AG04450 (cell line): ENCODE measurements at regions not wholly inside any gene's neighbourhood (a gene's known extent, or its start where the extent isn't known, plus 50 kb on each side); places are given as distances from the start of the nearest gene placed in this dataset.

ENCODE experiments used
- CTCF ChIA-PET: fragments of 300-600, 350-600 bp; formaldehyde crosslinking; extraction: SDS; loops from one replicate; lab custom pipeline; 2022; ENCODE audit warnings: antibody characterized with exemption, inconsistent platforms; lab: Charles Lee
- POLR2A ChIA-PET: fragments of 350-600 bp; formaldehyde crosslinking; extraction: SDS; loops from one replicate; lab custom pipeline; 2021; ENCODE audit warnings: antibody characterized with exemption, inconsistent platforms; lab: Yijun Ruan, JAX
- DNase-seq: peaks from one replicate; pipeline ENCODE4 v3.0.0-alpha.2; 2011; ENCODE audit warnings: low read depth, low spot score
- H3K27ac ChIP-seq: one replicate; pipeline ENCODE4 v1.5.1; 2012; ENCODE audit warnings: low read depth, low read length, control low read depth
- H3K27me3 ChIP-seq: one replicate; pipeline ENCODE4 v1.6.0; 2012; ENCODE audit warnings: low read length; ENCODE audit not compliant: control insufficient read depth, insufficient read depth
- H3K4me3 ChIP-seq: 2 replicates; pipeline ENCODE4 v1.5.1; 2011; ENCODE audit warnings: mild to moderate bottlenecking, low read depth, low read length, control low read depth
- H3K9me3 ChIP-seq: 2 replicates; pipeline ENCODE4 v1.5.1; 2012; ENCODE audit warnings: low read length; ENCODE audit not compliant: control insufficient read depth, insufficient read depth
- TF ChIP-seq, protein P1 (sequence below): IDR thresholded peaks from 2 replicates; pipeline ENCODE4 v1.5.1; 2011; ENCODE audit warnings: low read depth, low read length, control low read depth, inconsistent platforms

DNA sequence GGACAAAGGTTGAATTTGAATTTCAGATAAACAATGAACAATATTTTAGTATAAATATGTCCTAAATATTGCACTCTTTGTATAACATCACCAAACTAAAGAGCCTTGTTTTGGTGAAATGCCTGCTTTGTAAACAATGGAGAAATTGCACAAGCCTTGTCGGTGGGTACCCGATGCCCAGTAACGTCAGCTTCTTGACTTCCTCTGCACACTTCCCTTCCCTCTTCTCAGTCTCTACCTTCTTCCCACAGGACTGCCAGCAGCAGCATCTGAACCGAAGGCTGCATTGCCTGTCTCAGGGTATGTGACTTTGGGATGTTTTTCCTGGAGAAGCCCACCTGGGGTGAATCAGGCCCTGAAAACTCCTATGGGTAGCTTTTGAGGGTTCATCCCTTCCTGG is 113.9 kb downstream of the UTP18 start:
- TF ChIP-seq, protein P1, sequence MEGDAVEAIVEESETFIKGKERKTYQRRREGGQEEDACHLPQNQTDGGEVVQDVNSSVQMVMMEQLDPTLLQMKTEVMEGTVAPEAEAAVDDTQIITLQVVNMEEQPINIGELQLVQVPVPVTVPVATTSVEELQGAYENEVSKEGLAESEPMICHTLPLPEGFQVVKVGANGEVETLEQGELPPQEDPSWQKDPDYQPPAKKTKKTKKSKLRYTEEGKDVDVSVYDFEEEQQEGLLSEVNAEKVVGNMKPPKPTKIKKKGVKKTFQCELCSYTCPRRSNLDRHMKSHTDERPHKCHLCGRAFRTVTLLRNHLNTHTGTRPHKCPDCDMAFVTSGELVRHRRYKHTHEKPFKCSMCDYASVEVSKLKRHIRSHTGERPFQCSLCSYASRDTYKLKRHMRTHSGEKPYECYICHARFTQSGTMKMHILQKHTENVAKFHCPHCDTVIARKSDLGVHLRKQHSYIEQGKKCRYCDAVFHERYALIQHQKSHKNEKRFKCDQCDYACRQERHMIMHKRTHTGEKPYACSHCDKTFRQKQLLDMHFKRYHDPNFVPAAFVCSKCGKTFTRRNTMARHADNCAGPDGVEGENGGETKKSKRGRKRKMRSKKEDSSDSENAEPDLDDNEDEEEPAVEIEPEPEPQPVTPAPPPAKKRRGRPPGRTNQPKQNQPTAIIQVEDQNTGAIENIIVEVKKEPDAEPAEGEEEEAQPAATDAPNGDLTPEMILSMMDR = no peak

GRCh38 chr17:51375771-51376170 is 115.4 kb downstream of the UTP18 start:
- TF ChIP-seq, protein P1 = no peak
- Histone ChIP-seq H3K27ac (no peak overlapping the region), H3K9me3 (no peaks in the 10 kb centered on the region), H3K4me3 (no peak overlapping the region), H3K27me3 (no peaks in the 10 kb centered on the region)
- ChIA-PET CTCF (no interaction called here), POLR2A (no interaction called here)
- no peak for DNase-seq

More for the DNA sequence above, 113.9 kb downstream of the UTP18 start:
- Histone ChIP-seq H3K27me3 (no peaks in the 10 kb centered on the region), H3K4me3 (no peak overlapping the region), H3K9me3 (no peaks in the 10 kb centered on the region), H3K27ac (no peak overlapping the region)
- no peak for DNase-seq
- POLR2A ChIA-PET = no interaction called here
- CTCF ChIA-PET = no interaction called here

- no peaks in the 10 kb centered on the region for H3K9me3 ChIP-seq
- no peak overlapping the region for H3K27ac ChIP-seq
- ChIA-PET CTCF (no interaction called here), POLR2A (no interaction called here)
- H3K27me3 ChIP-seq = no peaks in the 10 kb centered on the region
- TF ChIP-seq, protein P1 = no peak
- no peak for DNase-seq
- no peak overlapping the region for H3K4me3 ChIP-seq
Observed at GRCh38 chr17:51376739-51377138, 116.4 kb downstream of the UTP18 start.

- CTCF ChIA-PET = no interaction called here
- no peak overlapping the region for H3K4me3 ChIP-seq
- DNase-seq = no peak
- POLR2A ChIA-PET = no interaction called here
- TF ChIP-seq, protein P1 = no peak
- no peaks in the 10 kb centered on the region for H3K27me3 ChIP-seq
- no peak overlapping the region for H3K27ac ChIP-seq
- H3K9me3 ChIP-seq = peaks cover 6% of the 10 kb centered on the region; the same call in 1 of the 2 replicates
Observed at GRCh38 chr17:51381262-51381661, 120.9 kb downstream of the UTP18 start.

- CTCF ChIA-PET = no interaction called here
Observed at GRCh38 chr17:51385208-51385607, 124.9 kb downstream of the UTP18 start.

More at GRCh38 chr17:51385208-51385607, 124.9 kb downstream of the UTP18 start:
- Histone ChIP-seq H3K27me3 (no peaks in the 10 kb centered on the region), H3K27ac (no peak overlapping the region), H3K9me3 (peaks cover 6% of the 10 kb centered on the region; the same call in 1 of the 2 replicates), H3K4me3 (no peak overlapping the region)
- TF ChIP-seq, protein P1 = no peak
- DNase-seq = no peak
- POLR2A ChIA-PET = no interaction called here
